Heart left ventricle (tissue), 16 donors: ENCODE measurements at regions not wholly inside any gene's neighbourhood (a gene's known extent, or its start where the extent isn't known, plus 50 kb on each side); places are given as distances from the start of the nearest gene placed in this dataset.

ENCODE experiments used
- ATAC-seq, 4 donors: fragments of 200-7000 bp; cut with Tn5 transposase; one replicate each; pipeline ENCODE4 v1.9.1; 2020 to 2022; ENCODE audit warnings: moderate library complexity in 4 of 4, mild to moderate bottlenecking in 3 of 4, moderate number of reproducible peaks in 1 of 4
- DNase-seq, 5 donors: peaks; one replicate each; pipeline ENCODE4 v3.0.0-alpha.2; 2020
- H3K27ac ChIP-seq, 12 donors: fragments of 200-600 bp; sonication (generic) in 4 of 12; one replicate each; pipeline versions ENCODE4 v1.5.0 to v1.8.0; 2016 to 2022; ENCODE audit warnings: mild to moderate bottlenecking in 2 of 12
- H3K27me3 ChIP-seq, 9 donors: fragments of 200-600 bp; sonication (generic) in 2 of 9; one replicate each; pipeline versions ENCODE4 v1.5.1 to v1.8.0; 2016 to 2022; ENCODE audit warnings: mild to moderate bottlenecking in 3 of 9
- H3K36me3 ChIP-seq, 9 donors: fragments of 200-600 bp; sonication (generic) in 2 of 9; one replicate each; pipeline versions ENCODE4 v1.5.0 to v1.8.0; 2018 to 2022; ENCODE audit warnings: mild to moderate bottlenecking in 2 of 9
- H3K4me1 ChIP-seq, 12 donors: fragments of 200-600 bp; sonication (generic) in 4 of 12; one replicate each; pipeline versions ENCODE4 v1.5.0 to v1.8.0; 2016 to 2022; ENCODE audit warnings: mild to moderate bottlenecking in 3 of 12
- H3K4me3 ChIP-seq, 12 donors: fragments of 200-600 bp; sonication (generic) in 4 of 12; one replicate each; pipeline versions ENCODE4 v1.5.0 to v1.8.0; 2017 to 2022; ENCODE audit warnings: mild to moderate bottlenecking in 9 of 12, moderate library complexity in 4 of 12
- H3K9me3 ChIP-seq, 12 donors: fragments of 200-600 bp; sonication (generic) in 4 of 12; one replicate each; pipeline versions ENCODE4 v1.5.0 to v1.8.0; 2016 to 2022; ENCODE audit warnings: mild to moderate bottlenecking in 1 of 12
- POLR2A ChIP-seq, 2 donors: fragments of 450-650 bp; IDR thresholded peaks; one replicate each; pipeline ENCODE4 v1.6.1; 2017; ENCODE audit warnings: antibody characterized with exemption in 2 of 2, mild to moderate bottlenecking in 2 of 2, moderate library complexity in 2 of 2
- WGBS, 4 donors: extraction: QIAGEN DNeasy Blood & Tissue Kit in 2 of 4; methylation state at CpG; one replicate each; pipeline versions ENCODE4 v1.1.5 to v1.1.7; 2013 to 2018; 5-methylcytosine and 5-hydroxymethylcytosine counted together
- intact Hi-C, 10 donors: fragments of 100-400 bp; cut with DNase I; formaldehyde crosslinking; loops; one replicate each; pipeline versions ENCODE4 v1.11.1 to v1.14.2; 2022
- TF ChIP-seq, protein P1 (sequence below), 12 donors: fragments of 200-600 bp; sonication (generic) in 4 of 12; IDR thresholded peaks; one replicate each; pipeline versions ENCODE4 v1.5.0 to v1.8.0; 2018 to 2022; ENCODE audit warnings: antibody characterized with exemption in 12 of 12, mild to moderate bottlenecking in 5 of 12
- donor health status: ischemic (EF 13 %, LVEDD 7.1; RV severe dilation, severe dysfunction).
- donor health status: healthy with polysubstance abuse.
- donor health status: DM: no; HTN: yes; CAD: no.
- donor health status: DM: no; HTN: no; CAD: no.
- donor health status: ischemic (EF 25% LVEDD 6.9; RV normal size, moderate dysfunction).
- donor health status: ischemic (EF 25% LVEDD 5.7; RV mildly dilated, moderate dysfunction).
- donor health status: healthy.
- donor health status: DM: yes; HTN: yes; CAD: no.
- donor health status: ischemic (EF 35%, LVEDD 5.7; RV mildly dilated, moderate dysfunction).
- donor health status: nonischemic (EF 11% LVEDD 7.7; RV severe dilation, severe dysfunction).
- donor health status: DM: yes; HTN: yes; CAD: no.
- donor health status: PGD.
- donor health status: ischemic (EF 29% LVEDD 5.4; RV normal size, mild dysfunction).
- donor health status: nonischemic (EF 23%, LVEDD 6.1; RV moderate dilation, normal function).

- no peaks in the 10 kb centered on the region for H3K4me1 ChIP-seq
- H3K4me3 ChIP-seq: no peak overlapping the region
- H3K27ac ChIP-seq: no peak overlapping the region
- peaks cover 0 to 4% (median 0%) of the 10 kb centered on the region in 9 donors for H3K27me3 ChIP-seq
- no peak for ATAC-seq
- WGBS, 4 donors: 42 to 55% (median 45%) methylated on average over 3 of the region's 3 CpGs
- intact Hi-C loops: no loop called here
- H3K9me3 ChIP-seq: no peaks in the 10 kb centered on the region
- DNase-seq: no peak
- no peaks in the 10 kb centered on the region for H3K36me3 ChIP-seq
- TF ChIP-seq, protein P1, sequence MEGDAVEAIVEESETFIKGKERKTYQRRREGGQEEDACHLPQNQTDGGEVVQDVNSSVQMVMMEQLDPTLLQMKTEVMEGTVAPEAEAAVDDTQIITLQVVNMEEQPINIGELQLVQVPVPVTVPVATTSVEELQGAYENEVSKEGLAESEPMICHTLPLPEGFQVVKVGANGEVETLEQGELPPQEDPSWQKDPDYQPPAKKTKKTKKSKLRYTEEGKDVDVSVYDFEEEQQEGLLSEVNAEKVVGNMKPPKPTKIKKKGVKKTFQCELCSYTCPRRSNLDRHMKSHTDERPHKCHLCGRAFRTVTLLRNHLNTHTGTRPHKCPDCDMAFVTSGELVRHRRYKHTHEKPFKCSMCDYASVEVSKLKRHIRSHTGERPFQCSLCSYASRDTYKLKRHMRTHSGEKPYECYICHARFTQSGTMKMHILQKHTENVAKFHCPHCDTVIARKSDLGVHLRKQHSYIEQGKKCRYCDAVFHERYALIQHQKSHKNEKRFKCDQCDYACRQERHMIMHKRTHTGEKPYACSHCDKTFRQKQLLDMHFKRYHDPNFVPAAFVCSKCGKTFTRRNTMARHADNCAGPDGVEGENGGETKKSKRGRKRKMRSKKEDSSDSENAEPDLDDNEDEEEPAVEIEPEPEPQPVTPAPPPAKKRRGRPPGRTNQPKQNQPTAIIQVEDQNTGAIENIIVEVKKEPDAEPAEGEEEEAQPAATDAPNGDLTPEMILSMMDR (IDR thresholded peaks at IDR 0.05): no peak
- no peak for TF ChIP-seq POLR2A (IDR thresholded peaks at IDR 0.05)
Measured at GRCh38 chr15:69834761-69835160, 263.0 kb downstream of the TLE3 start.

DNA sequence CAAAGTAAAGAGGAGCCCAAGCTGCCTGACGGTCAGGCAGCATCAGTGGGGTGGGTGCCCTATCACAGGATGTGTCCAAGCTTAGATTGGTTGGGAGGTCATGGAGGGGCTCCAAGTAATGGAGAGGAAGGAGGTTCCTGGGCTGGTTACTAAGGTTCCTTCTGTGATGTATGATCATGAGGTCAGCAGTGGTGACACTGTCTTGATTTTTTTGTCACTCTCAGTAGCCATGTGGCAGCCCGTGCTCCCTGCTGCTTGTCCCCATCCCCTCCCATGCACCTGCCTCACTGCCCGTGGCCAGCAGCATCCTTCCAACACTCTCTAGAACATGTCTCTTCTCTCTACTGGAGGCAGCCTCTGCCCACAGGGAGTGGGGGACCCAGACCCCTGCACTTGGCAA, 261.7 kb downstream of the TLE3 start:
- WGBS, 4 donors: 76 to 93% (median 79%) methylated on average over 3 of the region's 3 CpGs
- no peak for TF ChIP-seq POLR2A (IDR thresholded peaks at IDR 0.05)
- TF ChIP-seq, protein P1 (IDR thresholded peaks at IDR 0.05): no peak
- Histone ChIP-seq H3K4me1 (peaks cover 0 to 2% (median 0%) of the 10 kb centered on the region in 12 donors), H3K27me3 (peaks cover 0 to 4% (median 0%) of the 10 kb centered on the region in 9 donors), H3K36me3 (no peaks in the 10 kb centered on the region), H3K27ac (no peak overlapping the region), H3K9me3 (no peaks in the 10 kb centered on the region), H3K4me3 (no peak overlapping the region)
- DNase-seq (no peak), ATAC-seq (no peak)
- intact Hi-C loops: no loop called here

GRCh38 chr15:69836526-69837230, 261.0 kb downstream of the TLE3 start:
- no peak for DNase-seq
- TF ChIP-seq POLR2A (IDR thresholded peaks at IDR 0.05): no peak
- TF ChIP-seq, protein P1 (IDR thresholded peaks at IDR 0.05): no peak
- ATAC-seq: no peak
- Histone ChIP-seq H3K4me3 (no peak overlapping the region), H3K9me3 (no peaks in the 10 kb centered on the region), H3K36me3 (no peaks in the 10 kb centered on the region), H3K27me3 (peaks cover 0 to 4% (median 0%) of the 10 kb centered on the region in 9 donors), H3K4me1 (peaks cover 0 to 7% (median 0%) of the 10 kb centered on the region in 12 donors), H3K27ac (no peak overlapping the region)
- 74 to 85% (median 80%) methylated on average over 10 of the region's 10 CpGs for WGBS, 4 donors
- intact Hi-C loops: no loop called here

- no peak overlapping the region for H3K4me3 ChIP-seq
- no peaks in the 10 kb centered on the region for H3K36me3 ChIP-seq
- no peak overlapping the region for H3K27ac ChIP-seq
- intact Hi-C loops: no loop called here
- TF ChIP-seq, protein P1 (IDR thresholded peaks at IDR 0.05): no peak
- TF ChIP-seq POLR2A (IDR thresholded peaks at IDR 0.05): no peak
- peaks cover 0 to 4% (median 0%) of the 10 kb centered on the region in 9 donors for H3K27me3 ChIP-seq
- no peaks in the 10 kb centered on the region for H3K9me3 ChIP-seq
- H3K4me1 ChIP-seq: peaks cover 0 to 7% (median 0%) of the 10 kb centered on the region in 12 donors
- ATAC-seq (no peak), DNase-seq (no peak)
- 79 to 84% (median 82%) methylated on average over 1 of the region's 1 CpG for whole genome bisulfite sequencing, 4 donors
Measured at GRCh38 chr15:69838338-69838737, 259.4 kb downstream of the TLE3 start.
